B cell (primary cell): ENCODE measurements at regions not wholly inside any gene's neighbourhood (a gene's known extent, or its start where the extent isn't known, plus 50 kb on each side); places are given as distances from the start of the nearest gene placed in this dataset.

Source experiments
- ATAC-seq: fragments of 200-7000 bp; cut with Tn5 transposase; one replicate; pipeline ENCODE4 v1.10.0; 2021; ENCODE audit warnings: low read depth, mild to moderate bottlenecking, moderate number of reproducible peaks, moderate library complexity
- CTCF ChIA-PET: fragments of 350-600 bp; sonication (Branson Sonifier 250); formaldehyde crosslinking; loops from one replicate; lab custom pipeline; 2021; ENCODE audit warnings: antibody characterized with exemption, inconsistent platforms; lab: Charles Lee
- POLR2A ChIA-PET: fragments of 350-600 bp; sonication (Branson Sonifier 250); formaldehyde crosslinking; loops from one replicate; lab custom pipeline; 2021; ENCODE audit warnings: antibody characterized with exemption; lab: Charles Lee
- DNase-seq: peaks from one replicate; pipeline ENCODE4 v3.0.0; 2013
- H2AFZ ChIP-seq: 2 replicates; pipeline ENCODE4 v1.6.1; 2012; ENCODE audit warnings: mild to moderate bottlenecking, low read depth, low read length; ENCODE audit not compliant: insufficient read depth, poor library complexity, severe bottlenecking
- H3K27ac ChIP-seq, 2 donors: 1 replicate in 1 of 2; 2 replicates in 1 of 2; pipeline ENCODE4 v1.5.1; 2012 to 2013; ENCODE audit warnings: low read length in 2 of 2, mild to moderate bottlenecking in 2 of 2, moderate library complexity in 1 of 2
- H3K27me3 ChIP-seq, 4 experiments: fragments of 200-600 bp in 1 of 4; sonication (generic) in 1 of 4; replicated peaks in 1 of 4; 1 replicate in 2 of 4; 2 replicates in 2 of 4; pipeline versions ENCODE4 v1.6.1 to v1.7.0; 2013 to 2016; ENCODE audit warnings: low read length in 3 of 4, mild to moderate bottlenecking in 2 of 4, mixed read lengths in 1 of 4, moderate library complexity in 1 of 4; ENCODE audit not compliant: insufficient read depth in 4 of 4, control insufficient read depth in 3 of 4; ENCODE audit errors: control extremely low read depth in 1 of 4
- H3K36me3 ChIP-seq, 2 experiments: replicated peaks in 1 of 2; 1 replicate in 1 of 2; 2 replicates in 1 of 2; pipeline versions ENCODE4 v1.6.1 to v1.7.1; 2013; ENCODE audit warnings: low read length in 1 of 2; ENCODE audit not compliant: insufficient read depth in 2 of 2, control insufficient read depth in 1 of 2; ENCODE audit errors: control extremely low read depth in 1 of 2, extremely low read depth in 1 of 2
- H3K4me1 ChIP-seq, 2 donors: fragments of 200-600 bp in 1 of 2; sonication (generic) in 1 of 2; 1 replicate in 1 of 2; 2 replicates in 1 of 2; pipeline versions ENCODE4 v1.5.1 to v1.6.1; 2013 to 2017; ENCODE audit warnings: low read length in 2 of 2; ENCODE audit not compliant: control insufficient read depth in 2 of 2, insufficient read depth in 2 of 2
- H3K4me2 ChIP-seq: replicated peaks from 2 replicates; pipeline ENCODE3; 2012; ENCODE audit warnings: mild to moderate bottlenecking, low read depth, low read length; ENCODE audit not compliant: poor library complexity, severe bottlenecking
- H3K4me3 ChIP-seq, 5 experiments: fragments of 200-600 bp in 1 of 5; sonication (generic) in 1 of 5; 1 replicate in 3 of 5; 2 replicates in 2 of 5; pipeline versions ENCODE4 v1.5.1 to v1.7.0; 2011 to 2016; ENCODE audit warnings: low read length in 4 of 5, mild to moderate bottlenecking in 4 of 5, low read depth in 2 of 5, control low read depth in 1 of 5, moderate library complexity in 1 of 5; ENCODE audit not compliant: insufficient read depth in 1 of 5; ENCODE audit errors: control extremely low read depth in 1 of 5, extremely low read depth in 1 of 5
- H3K79me2 ChIP-seq: fragments of 200-600 bp; sonication (generic); one replicate; pipeline ENCODE4 v1.6.0; 2016; ENCODE audit warnings: low read length; ENCODE audit not compliant: control insufficient read depth, insufficient read depth
- H3K9ac ChIP-seq: fragments of 200-600 bp; sonication (generic); 2 replicates; pipeline ENCODE4 v1.6.1; 2017; ENCODE audit warnings: mild to moderate bottlenecking, low read length, moderate library complexity
- H3K9me3 ChIP-seq, 3 donors: one replicate each; pipeline versions ENCODE4 v1.6.1 to v1.7.1; 2013; ENCODE audit warnings: low read length in 2 of 3; ENCODE audit not compliant: control insufficient read depth in 2 of 3, insufficient read depth in 1 of 3; ENCODE audit errors: control extremely low read depth in 1 of 3
- H4K20me1 ChIP-seq: 2 replicates; pipeline ENCODE4 v1.6.0; 2012; ENCODE audit warnings: mild to moderate bottlenecking, low read length; ENCODE audit not compliant: insufficient read depth, control insufficient read depth, poor library complexity, severe bottlenecking
- H3K27ac Mint-ChIP-seq: one replicate; pipeline ENCODE4 v1.8.0; 2021; ENCODE audit warnings: mixed read lengths
- H3K27me3 Mint-ChIP-seq: one replicate; pipeline ENCODE4 v1.8.0; 2021; ENCODE audit warnings: mixed read lengths
- H3K4me1 Mint-ChIP-seq: one replicate; pipeline ENCODE4 v1.8.0; 2021; ENCODE audit warnings: mixed read lengths
- H3K4me3 Mint-ChIP-seq: one replicate; pipeline ENCODE4 v1.8.0; 2021; ENCODE audit warnings: mixed read lengths
- H3K9me3 Mint-ChIP-seq: one replicate; pipeline ENCODE4 v1.8.0; 2022; ENCODE audit warnings: mixed read lengths; ENCODE audit not compliant: insufficient read depth
- EZH2 ChIP-seq: IDR thresholded peaks from 2 replicates; pipeline ENCODE4 v1.6.1; 2012; ENCODE audit warnings: borderline replicate concordance, low read depth, mild to moderate bottlenecking, moderate library complexity, low read length; ENCODE audit not compliant: insufficient read depth, poor library complexity, severe bottlenecking
- WGBS: methylation state at CpG from one replicate; pipeline ENCODE4 v1.1.5; 2013; ENCODE audit warnings: missing lambda C conversion rate; ENCODE audit not compliant: insufficient coverage; 5-methylcytosine and 5-hydroxymethylcytosine counted together
- intact Hi-C: fragments of 100-400 bp; cut with micrococcal nuclease; formaldehyde crosslinking; loops from one replicate; pipeline ENCODE4 v1.10.0; 2022
- TF ChIP-seq, protein P1 (sequence below): fragments of 200-600 bp; IDR thresholded peaks from one replicate; pipeline ENCODE4 v1.8.0; 2022; ENCODE audit warnings: antibody characterized with exemption, mild to moderate bottlenecking

DNA sequence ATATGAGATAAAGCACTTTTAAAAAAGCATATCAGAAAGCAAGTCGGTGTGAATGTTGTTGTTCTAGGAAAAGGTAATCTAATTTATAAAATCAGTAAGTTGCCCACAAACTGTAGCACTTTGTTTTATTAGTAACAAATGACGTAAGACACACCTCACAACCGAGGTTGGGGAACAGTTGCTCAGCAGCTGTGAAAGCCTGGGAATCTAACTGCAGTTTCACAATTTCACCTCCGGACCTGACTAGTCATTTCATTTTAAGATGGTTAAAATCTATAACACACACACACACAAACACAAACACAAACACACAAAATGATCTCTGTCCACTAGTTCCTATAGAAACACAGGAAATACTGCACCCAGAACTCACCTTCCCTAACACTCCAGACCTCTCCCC lies 406.7 kb upstream of the NR2F2 start:
- no peak overlapping the region for H3K4me3 ChIP-seq
- no peak overlapping the region for H3K4me2 ChIP-seq
- H3K27ac ChIP-seq: no peak overlapping the region
- H3K4me1 ChIP-seq: no peaks in the 10 kb centered on the region
- ChIA-PET POLR2A (no interaction called here), CTCF (no interaction called here)
- intact Hi-C loops: no loop called here
- H3K4me1 Mint-ChIP-seq: no peaks in the 10 kb centered on the region
- DNase-seq (no peak), ATAC-seq (no peak)
- TF ChIP-seq, protein P1, sequence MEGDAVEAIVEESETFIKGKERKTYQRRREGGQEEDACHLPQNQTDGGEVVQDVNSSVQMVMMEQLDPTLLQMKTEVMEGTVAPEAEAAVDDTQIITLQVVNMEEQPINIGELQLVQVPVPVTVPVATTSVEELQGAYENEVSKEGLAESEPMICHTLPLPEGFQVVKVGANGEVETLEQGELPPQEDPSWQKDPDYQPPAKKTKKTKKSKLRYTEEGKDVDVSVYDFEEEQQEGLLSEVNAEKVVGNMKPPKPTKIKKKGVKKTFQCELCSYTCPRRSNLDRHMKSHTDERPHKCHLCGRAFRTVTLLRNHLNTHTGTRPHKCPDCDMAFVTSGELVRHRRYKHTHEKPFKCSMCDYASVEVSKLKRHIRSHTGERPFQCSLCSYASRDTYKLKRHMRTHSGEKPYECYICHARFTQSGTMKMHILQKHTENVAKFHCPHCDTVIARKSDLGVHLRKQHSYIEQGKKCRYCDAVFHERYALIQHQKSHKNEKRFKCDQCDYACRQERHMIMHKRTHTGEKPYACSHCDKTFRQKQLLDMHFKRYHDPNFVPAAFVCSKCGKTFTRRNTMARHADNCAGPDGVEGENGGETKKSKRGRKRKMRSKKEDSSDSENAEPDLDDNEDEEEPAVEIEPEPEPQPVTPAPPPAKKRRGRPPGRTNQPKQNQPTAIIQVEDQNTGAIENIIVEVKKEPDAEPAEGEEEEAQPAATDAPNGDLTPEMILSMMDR: no peak
- TF ChIP-seq EZH2: no peak
- no peak overlapping the region for H3K9ac ChIP-seq
- H4K20me1 ChIP-seq: no peaks in the 10 kb centered on the region
- WGBS: 92% methylated on average over 3 of the region's 4 CpGs
- peaks cover 2% of the 10 kb centered on the region for H3K9me3 Mint-ChIP-seq
- no peaks in the 10 kb centered on the region for H3K79me2 ChIP-seq
- no peaks in the 10 kb centered on the region for H3K9me3 ChIP-seq
- no peak overlapping the region for H3K27ac Mint-ChIP-seq
- no peaks in the 10 kb centered on the region for H3K27me3 Mint-ChIP-seq
- no peak overlapping the region for H3K4me3 Mint-ChIP-seq
- no peaks in the 10 kb centered on the region for H3K27me3 ChIP-seq
- no peaks in the 10 kb centered on the region for H3K36me3 ChIP-seq
- no peak overlapping the region for H2AFZ ChIP-seq

DNA sequence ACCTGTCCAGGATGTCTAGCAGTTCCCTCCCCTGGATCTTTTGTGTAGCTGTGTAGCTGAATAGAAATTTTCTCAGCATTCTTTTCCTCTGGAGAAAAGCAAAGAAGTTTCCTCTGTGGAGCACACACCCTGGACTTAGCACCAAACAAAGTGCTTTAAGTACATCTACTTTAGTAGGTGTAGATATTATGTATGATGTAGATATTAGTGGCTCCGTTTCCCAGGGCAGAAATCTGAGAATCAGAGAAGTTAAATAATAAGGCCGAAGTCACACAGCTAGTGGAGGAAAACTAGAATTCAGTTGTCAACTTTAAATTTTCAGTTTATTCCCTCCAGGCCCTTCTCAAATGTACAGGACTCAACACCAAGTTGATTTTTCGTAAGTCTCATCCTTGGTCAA lies 401.7 kb upstream of the NR2F2 start:
- CTCF ChIA-PET: no interaction called here
- Mint-ChIP-seq H3K9me3 (peaks cover 11% of the 10 kb centered on the region), H3K4me1 (no peaks in the 10 kb centered on the region), H3K4me3 (no peak overlapping the region), H3K27ac (no peak overlapping the region), H3K27me3 (no peaks in the 10 kb centered on the region)
- POLR2A ChIA-PET: no interaction called here
- ATAC-seq (no peak), DNase-seq (no peak)
- H2AFZ ChIP-seq: no peak overlapping the region
- intact Hi-C loops: no loop called here
- no peaks in the 10 kb centered on the region for H3K4me1 ChIP-seq
- H3K27ac ChIP-seq: no peak overlapping the region
- no CpG with 5 or more reads among the region's 3 CpGs for WGBS
- no peak overlapping the region for H3K9ac ChIP-seq
- H3K9me3 ChIP-seq: no peaks in the 10 kb centered on the region
- no peaks in the 10 kb centered on the region for H3K36me3 ChIP-seq
- no peaks in the 10 kb centered on the region for H4K20me1 ChIP-seq
- no peak overlapping the region for H3K4me3 ChIP-seq
- no peaks in the 10 kb centered on the region for H3K27me3 ChIP-seq
- TF ChIP-seq, protein P1: no peak
- no peak for TF ChIP-seq EZH2
- H3K4me2 ChIP-seq: no peak overlapping the region
- H3K79me2 ChIP-seq: no peaks in the 10 kb centered on the region
